Renal pelvis (tissue), 1 donor: ENCODE measurements at regions not wholly inside any gene's neighbourhood (a gene's known extent, or its start where the extent isn't known, plus 50 kb on each side); places are given as distances from the start of the nearest gene placed in this dataset.
A peak's percentile ranks its signal among the peaks of the same experiment; 100 is the strongest.
"Not testable (repeated sequence)": the region's sequence is repeated elsewhere in the genome, so short reads cannot be mapped to it uniquely, and the experiment has no call there.

Experiments used
- DNase-seq: peaks from one replicate; pipeline ENCODE4 v3.0.0-alpha.2; 2013

DNA sequence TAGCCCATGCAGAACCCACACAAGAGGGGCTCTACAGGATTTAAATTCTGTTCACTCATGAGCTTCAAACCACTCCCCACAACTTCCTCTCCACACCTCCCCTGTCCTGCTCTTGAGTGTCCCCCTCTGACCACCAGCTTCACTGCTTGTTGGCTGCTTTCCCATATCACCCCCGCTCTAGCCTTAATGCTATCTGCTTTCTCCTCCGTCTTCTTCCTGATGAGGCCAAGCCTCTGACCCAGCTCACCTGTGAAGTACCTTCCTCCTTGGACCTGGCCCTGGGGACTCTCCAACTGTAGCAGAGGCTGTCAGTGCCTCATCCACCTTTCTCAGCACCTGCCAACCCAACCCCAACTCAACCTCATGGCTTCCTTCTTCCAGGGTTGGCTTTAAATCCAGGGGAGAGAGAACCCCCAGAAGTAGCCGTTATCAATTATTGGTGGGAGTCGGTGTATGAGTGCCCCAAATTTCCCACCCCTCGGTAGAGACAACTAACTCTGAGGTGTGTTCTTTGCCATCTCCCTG is 174.8 kb downstream of the MINAR1 start:
- DNase-seq, result no peak

DNA sequence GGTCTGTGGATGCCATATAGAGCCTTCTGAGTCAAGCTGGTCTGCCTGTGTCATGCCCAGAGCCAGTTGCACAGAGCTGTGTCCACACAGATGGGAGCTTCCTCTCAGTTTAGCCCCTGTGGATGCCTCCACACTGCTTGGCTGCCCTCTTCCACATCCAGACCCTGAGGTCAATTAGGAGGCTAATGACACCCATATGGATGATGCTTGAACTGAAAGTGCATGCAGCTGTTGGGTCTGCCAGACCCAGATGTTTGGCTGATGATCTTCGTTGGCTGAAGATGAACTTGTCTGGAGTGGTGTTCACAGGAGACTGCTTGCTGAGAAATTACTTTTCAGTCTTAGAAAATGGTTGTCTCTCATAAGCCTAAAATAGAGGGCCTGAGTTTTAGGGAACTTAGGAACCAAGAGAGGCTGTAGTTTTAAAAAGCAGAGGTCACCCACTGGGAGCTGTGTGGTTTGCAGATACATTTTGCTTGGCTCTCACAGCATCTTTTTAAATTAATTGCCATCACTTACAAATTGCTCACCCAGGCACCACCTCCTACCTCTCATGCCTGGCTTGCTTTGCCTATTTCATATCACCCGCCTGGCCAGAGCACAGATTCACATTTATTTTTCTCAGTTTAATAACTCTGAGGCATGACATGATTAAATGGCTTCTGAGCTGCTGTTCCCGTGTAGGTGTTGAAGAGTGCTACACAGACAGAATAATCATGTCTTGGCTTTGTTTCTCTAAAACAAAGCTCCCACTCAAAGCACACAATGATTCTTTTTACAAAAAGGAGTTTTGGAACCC is 176.1 kb downstream of the MINAR1 start:
- no peak for DNase-seq

DNA sequence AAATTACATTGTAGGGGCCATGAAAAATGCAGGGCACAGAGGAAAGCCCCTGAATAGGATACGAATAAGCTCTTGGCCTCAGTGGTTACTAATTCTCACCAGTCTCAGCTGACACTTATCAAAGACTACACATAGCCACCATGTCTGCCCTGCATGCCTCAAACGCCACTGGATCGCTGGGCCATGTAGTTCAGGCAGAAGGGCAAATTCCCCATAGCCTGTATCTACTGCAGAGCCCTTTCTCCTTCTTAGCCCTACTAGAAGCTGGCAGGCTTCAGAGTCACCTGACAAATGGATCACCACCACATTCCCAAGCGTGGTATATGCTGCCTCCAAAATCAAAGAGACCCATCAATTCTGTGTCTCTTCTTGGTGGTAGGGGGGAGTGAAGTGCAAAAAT is 177.4 kb downstream of the MINAR1 start:
- DNase-seq, result no peak

DNA sequence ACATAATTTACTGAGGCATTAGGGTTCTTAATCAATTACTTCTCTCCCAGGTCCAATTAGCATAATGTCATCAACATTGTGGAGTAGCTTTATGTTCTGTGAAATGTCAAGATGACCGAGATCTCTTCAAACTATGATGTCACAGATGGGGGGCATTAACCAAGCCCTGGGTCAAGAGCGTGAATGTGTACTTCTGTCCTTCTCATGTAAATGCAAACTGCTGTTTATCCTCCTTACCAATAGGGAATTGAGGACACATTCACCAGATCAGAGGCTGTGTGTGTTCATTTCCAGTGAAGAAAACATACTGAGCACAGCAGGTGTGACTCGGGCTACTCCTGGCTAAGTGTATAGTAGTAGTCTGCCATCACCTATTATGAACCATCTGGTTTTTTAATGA is 177.9 kb downstream of the MINAR1 start:
- DNase-seq, result no peak

DNA sequence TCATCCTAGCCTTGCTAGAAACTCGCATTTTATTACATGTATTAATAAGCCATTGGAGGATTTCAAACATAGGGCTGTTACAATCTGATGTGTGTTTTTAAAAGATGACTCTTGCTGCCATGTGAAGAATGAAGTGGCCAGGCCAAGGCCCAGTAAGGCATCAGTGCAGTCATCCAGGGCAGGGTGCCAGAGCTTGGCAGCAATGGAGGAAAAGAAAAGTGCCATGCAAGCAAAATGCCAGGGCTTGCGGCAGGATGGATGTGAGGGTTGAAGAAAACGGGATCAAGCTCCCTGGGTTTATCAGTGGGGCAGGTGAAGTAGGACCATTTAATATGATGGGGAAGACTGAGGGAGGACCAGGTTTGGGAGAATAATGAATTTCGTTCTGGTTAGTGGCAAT is 183.6 kb downstream of the MINAR1 start:
- no peak for DNase-seq

DNA sequence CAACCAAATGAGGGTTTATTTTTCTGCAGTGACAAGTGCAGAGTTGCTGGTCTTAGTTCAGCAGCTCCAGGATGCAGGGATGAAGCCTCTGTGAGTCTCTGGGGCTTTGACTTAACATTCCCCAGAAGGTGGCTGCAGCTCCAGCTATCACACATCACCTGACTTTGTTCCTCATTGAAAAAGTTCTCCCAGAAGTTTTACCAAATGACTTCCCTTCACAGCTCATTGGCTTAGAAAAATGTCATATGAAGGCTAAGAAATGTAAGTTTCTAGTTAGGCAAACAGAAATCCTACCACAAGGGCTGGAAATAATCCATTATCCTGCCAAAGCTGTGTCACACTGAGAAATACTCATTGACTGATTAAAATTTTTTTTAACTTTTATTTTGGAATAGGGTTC is 184.9 kb downstream of the MINAR1 start:
- no peak for DNase-seq

DNA sequence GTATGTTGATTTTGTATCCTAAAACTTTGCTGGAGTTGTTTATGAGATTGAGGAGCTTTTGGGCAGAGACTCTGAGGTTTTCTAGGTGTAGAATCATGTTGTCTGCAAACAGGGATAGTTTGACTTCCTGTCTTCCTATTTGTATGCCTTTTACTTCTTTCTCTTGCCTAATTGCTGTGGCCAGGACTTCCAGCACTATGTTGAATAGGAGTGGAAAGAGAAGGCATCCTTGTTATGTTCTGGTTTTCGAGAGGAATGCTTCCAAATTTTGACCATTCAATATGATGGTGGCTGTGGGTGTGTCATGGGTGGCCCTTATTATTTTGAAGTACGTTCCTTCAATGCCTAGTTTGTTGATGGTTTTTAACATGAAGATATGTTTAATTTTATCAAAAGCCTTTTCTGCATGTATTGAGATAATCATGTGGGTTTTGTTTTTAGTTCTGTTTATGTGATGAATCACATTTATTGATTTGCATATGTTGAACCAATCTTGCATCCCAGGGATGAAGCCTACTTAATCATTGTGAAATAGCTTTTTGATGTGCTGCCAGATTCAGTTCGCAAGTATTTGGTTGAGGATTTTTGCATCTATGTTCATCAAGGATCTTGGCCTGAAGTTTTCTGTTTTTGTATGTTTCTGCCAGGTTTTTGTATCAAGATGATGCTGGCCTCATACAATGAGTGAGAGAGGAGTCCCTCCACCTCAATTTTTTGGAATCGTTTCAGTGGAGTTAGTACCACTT is 188.1 kb downstream of the MINAR1 start:
- no peak for DNase-seq

DNA sequence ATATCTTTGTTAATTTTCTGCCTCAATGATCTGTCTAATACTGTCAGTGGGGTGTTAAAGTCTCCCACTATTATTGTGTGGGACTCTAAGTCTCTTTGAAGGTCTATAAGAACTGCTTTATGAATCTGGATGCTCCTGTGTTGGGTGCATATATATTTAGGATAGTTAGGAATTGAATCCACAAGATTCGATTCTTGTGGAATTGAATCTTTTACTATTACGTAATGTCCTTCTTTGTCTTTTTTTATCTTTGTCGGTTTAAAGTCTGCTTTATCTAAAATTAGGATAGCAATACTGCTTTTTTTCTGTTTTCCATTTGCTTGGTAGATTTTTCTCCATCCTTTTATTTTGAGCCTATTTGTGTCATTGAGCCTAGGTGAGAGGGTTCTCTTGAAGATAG is 189.7 kb downstream of the MINAR1 start:
- DNase-seq, result not testable (repeated sequence)

DNA sequence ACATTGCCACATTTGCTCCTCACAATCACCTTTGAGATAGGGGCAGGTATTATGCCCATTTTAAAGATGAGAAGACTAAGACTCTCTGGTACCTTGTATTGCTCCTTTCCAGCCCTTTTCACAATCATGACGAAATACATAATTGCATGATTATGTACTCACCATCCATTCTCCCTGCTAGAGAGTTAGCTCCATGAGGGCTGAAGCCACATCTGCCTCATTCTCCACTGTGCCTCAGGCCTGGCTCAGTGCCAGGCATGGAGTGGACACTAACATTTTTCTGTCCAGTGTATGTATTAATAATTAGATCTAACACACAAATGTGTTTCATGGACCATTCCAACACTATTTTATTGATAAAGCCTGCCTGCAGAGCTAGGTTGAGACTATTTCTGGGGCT is 191.4 kb downstream of the MINAR1 start:
- no peak for DNase-seq

DNA sequence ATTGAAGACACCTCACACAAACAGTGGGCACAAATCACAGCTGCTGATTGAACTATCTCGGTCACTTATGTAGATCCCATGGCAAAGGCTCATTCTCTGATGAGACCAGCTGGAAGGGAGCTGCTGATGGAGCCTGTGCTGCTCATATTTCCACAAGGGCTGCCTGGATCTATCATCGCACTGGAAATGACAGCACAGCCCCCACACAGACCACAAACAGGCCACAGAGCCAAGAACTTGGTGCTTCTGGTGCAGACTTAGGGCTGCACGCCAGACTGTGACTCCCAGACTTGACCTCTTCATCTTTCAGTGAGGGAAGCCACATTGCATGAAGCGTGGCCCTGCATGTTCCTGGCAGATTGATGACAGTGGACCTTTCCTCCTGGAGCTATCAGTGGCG is 197.6 kb downstream of the MINAR1 start:
- peak; percentile 12 for DNase-seq

DNA sequence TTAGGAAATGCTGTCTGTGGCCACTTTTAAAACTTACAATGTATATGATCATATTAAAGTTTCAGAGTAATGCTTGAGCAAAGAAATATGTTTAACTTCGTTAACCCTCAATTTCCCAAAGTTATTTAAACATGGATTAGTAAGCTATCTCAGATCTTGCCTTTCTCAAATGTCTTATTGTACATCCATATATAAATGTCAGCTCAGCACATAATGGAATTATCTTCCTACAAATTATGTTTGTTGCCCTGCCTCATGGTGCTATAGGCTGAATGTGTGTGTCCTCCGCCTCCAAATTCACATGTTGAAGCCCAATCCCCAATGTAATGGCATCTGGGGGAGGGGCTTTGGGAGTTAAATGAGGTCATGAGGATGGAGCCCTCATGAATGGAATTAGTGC is 200.3 kb downstream of the MINAR1 start:
- DNase-seq, result no peak

DNA sequence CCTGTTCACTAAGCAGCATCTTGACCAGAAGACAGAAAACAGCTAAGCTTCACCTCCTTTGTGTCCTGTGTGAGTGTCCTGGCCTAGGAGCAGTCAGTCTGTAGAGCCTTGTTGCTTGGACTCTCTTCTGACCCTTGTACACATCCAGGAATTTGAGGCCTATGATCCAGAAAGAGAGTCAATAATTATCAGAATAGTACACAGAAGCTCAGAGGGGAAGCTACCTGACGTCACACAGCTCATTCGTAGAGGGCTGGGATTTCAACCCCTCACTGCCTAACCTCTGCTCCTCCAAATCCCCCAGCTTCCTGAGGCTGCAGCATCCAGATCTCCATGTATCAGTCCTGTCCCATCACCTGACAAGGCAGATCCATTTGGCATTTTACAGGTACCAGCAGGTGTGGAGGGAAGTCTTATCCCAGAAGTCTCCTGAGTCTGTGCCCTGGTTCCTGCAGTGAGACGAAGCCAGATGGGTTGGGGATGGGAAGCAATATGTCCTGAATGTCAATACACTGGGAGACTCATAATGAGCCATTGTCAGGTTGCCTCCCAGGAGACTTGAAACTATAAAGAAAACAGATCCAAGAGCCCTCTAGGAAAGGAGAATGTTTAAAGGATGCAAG is 203.1 kb downstream of the MINAR1 start:
- no peak for DNase-seq

DNA sequence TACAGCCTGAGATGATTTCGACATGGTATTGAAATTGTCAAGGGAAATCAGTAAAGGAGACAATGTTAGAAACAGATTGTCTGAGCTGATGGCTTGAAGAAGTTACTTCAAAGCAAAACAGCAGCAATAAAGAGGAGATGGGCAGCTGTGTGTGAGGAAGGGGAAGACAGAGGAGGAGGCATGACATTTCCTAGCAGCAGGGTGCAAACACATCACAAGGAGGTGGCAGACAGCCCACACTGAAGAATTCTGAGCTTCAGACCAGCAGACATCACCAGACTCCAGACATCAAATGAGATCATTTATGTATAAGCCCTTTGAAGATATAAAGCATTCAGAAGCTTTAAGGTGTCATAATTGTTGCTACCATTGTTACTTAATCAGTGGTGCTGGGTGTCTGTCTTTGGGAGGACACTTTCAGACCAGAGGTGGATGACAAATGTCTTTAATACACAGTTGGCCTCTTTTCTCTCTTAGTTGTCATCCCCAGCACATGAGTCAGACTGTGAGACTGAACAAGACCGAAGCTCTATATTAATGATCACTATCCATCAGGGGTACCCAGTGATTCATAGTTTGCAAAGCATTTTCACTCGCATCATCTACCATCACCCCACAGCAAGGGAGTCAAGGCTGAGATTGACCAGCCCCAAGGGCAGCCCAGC is 203.9 kb downstream of the MINAR1 start:
- no peak for DNase-seq

DNA sequence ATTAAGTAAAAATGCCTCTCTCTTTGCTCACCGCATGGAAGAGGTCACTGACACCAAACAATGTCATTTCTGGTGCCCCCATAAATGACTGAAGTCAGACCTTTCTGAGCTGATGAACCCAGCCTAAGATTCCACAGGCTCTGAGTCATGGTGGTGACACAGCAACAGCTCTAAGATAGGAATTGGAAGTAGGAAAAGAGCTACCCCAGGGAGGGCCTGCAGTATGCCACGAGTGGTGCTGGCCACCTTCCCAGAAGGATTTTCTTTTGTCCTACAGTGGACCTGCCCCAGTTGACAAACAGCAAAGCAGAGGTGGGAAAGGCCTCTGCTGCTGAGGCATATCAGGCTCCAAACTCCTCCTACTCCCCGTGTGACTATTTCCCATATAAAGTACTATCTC is 208.1 kb downstream of the MINAR1 start:
- no peak for DNase-seq

DNA sequence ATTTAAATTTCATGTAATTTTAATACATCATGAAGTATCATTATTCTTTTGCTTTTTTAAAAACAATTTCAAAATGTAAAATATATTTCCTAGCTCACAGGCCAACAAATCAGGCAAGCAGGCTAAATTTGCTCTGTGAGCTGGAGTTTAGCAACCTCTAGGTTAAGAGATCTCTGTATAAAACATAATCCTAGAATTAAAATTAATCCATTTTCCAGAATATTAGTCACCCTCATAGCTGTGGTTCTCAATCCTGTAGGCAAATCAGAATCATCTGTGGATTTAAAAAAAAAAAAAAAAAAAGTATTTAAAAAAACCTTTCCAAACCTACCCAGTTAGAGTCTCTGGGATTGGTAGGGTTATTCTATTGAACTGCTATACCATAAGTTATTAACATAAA is 209.7 kb downstream of the MINAR1 start:
- no peak for DNase-seq

DNA sequence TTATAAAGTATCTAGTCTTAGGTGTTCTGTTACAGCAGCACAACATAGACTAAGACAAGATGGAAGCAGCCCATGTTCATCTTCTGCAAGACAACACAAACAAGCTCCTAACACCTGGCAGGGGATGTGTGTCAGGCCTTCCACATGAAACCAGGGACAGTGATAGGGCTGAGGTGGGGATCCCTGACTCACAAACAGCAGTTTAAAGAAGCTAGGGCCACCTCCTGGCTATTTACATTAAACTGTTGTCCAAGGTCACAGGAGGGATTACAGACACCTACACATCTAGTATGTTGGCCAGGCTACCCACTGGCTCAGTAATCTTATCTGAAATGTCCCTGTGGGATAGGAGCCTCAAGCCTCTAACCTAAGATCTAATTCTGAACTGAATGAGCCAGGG is 211.3 kb downstream of the MINAR1 start:
- DNase-seq, result no peak

DNA sequence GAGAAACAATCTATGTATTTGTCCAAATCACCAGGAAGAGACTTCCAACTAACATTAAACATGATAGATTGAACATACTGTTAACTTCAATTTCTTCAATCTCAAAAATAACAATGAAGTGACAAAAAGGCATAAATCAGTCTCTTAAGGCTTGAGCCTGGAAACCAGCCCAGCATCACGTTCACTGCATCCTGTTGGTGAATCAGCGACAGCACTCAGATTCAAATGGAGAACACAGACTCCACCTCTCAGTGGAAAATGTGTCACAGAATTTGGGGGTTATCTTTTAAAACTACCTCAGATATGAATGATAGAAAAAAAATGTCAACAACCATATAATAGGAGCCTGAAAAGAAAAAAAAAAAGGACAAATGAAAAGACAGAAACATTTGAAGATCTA is 212.0 kb downstream of the MINAR1 start:
- no peak for DNase-seq

DNA sequence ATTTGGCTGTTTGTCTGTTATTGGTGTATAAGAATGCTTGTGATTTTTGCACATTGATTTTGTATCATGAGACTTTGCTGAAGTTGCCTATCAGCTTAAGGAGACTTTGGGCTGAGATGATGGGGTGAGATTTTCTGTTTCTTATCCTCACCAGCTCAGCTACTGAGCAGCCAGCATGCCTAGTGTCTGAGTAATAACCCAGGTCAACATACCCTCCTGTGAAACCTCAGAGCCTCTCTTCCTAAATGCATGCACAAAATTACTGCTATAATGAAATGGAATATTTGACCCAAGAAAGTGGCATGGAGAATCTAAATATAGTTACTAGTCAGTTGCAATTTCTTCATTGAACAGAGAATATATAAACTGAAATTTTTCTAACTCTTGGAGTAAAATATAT is 220.8 kb downstream of the MINAR1 start:
- not testable (repeated sequence) for DNase-seq

DNA sequence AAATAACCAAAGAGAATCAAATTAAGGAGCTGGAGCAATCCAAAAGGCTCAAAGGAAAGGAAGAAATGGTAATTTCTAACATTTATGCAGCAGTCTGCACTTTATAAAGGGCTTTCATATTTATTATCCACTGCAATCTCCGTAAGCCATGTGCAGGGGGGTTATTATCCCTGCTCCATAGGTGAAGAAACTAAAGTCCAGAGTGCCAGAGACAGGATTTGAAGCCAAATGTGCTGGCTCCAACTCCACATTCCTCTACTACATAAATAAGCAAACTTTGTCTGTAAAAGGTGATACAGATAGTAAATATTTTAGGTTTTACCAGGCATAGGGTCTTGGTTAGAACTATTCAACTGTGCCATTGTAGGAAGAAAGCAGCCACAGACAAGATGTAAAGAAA is 221.4 kb downstream of the MINAR1 start:
- DNase-seq, result no peak

DNA sequence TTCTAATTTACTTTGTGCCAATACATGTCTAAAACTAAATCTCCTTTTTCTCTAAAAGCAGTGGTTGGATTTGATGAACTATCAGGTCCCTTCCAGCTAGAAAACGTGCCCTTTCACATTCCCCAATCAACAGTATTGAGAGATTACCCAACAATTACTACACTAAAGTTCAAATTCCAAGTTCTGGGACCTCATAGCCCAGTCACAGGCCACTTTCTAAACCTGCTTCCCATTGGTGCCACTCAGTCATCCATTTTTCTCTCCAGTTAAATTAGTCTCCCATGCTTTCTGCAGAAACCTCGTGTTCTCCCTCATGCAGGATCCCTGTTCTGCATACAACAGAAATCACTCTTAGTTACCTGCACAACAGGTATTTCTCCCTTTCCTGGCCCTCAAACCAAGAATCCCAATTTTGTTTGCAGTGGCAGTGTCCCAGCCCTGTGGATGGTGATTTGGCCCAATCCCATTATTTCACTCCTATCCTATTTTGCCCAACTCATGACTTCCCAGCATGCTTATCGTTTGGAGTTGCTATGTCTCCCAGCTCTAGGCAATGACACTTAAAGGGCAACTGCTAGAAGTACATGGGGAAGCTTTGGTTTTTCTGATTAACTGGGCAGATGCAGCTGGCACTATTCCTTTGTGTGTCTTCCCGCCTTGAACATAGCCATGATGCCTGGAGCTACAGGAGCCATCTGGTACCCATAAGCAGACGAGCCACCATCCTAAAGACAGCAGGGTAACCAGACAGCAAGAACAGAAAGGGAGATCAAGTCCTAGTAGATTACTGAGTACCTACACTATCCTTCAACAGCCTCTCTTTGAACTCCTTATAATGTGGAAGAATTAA is 224.2 kb downstream of the MINAR1 start:
- DNase-seq, result no peak

DNA sequence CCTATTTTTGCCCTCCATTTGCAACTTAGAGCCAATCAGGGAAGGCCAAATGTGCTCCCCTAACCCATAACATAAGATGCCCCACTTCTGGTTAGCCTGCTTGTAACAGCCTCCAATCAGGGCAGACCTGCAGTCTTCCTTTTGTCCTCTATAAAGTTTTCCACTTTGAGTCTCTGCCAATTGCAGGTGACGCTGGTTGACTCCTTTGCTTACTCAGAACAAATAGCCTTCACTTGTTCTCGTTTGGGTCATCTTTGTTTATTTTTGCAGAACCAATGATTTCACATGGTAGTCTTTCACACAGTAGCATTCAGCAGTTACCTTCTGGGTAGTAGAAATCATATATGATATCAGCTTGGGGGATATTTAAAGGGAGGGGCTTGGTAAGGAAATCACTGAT is 225.6 kb downstream of the MINAR1 start:
- no peak for DNase-seq
